Ishikawa (cell line): ENCODE measurements at regions not wholly inside any gene's neighbourhood (a gene's known extent, or its start where the extent isn't known, plus 50 kb on each side); places are given as distances from the start of the nearest gene placed in this dataset.

ENCODE experiments used
- CEBPB ChIP-seq: IDR thresholded peaks from 2 replicates; pipeline ENCODE4 v1.6.1; 2012
- CREB1 ChIP-seq: IDR thresholded peaks from 2 replicates; pipeline ENCODE4 v1.6.1; 2012; ENCODE audit warnings: low read depth
- EGR1 ChIP-seq: IDR thresholded peaks from 2 replicates; pipeline ENCODE4 v1.6.1; 2012
- EP300 ChIP-seq: IDR thresholded peaks from 2 replicates; pipeline ENCODE4 v1.6.1; 2012; ENCODE audit warnings: borderline replicate concordance
- FOXM1 ChIP-seq: IDR thresholded peaks from 2 replicates; pipeline ENCODE4 v1.6.1; 2012; ENCODE audit warnings: low read depth, borderline replicate concordance
- MAX ChIP-seq: IDR thresholded peaks from 2 replicates; pipeline ENCODE4 v1.6.1; 2012
- NFIC ChIP-seq: IDR thresholded peaks from 2 replicates; pipeline ENCODE4 v1.6.1; 2012
- RAD21 ChIP-seq: IDR thresholded peaks from 2 replicates; pipeline ENCODE4 v1.6.1; 2012; ENCODE audit warnings: low read depth
- REST ChIP-seq: IDR thresholded peaks from 2 replicates; pipeline ENCODE4 v1.6.1; 2012; ENCODE audit warnings: low read depth, mild to moderate bottlenecking
- TAF1 ChIP-seq: IDR thresholded peaks from 2 replicates; pipeline ENCODE4 v1.6.1; 2012; ENCODE audit warnings: low read depth, mild to moderate bottlenecking
- TEAD4 ChIP-seq: IDR thresholded peaks from 2 replicates; pipeline ENCODE4 v1.6.1; 2012
- YY1 ChIP-seq: IDR thresholded peaks from 2 replicates; pipeline ENCODE4 v1.6.1; 2012; ENCODE audit warnings: low read depth
- ZBTB7A ChIP-seq: IDR thresholded peaks from 2 replicates; pipeline ENCODE4 v1.6.1; 2012; ENCODE audit warnings: low read depth

- TF ChIP-seq CREB1 (no peak), NFIC (no peak), RAD21 (no peak), YY1 (no peak), TEAD4 (no peak), EGR1 (no peak), CEBPB (no peak), MAX (no peak), FOXM1 (no peak), EP300 (no peak), REST (no peak), ZBTB7A (no peak), TAF1 (no peak)
Measured at GRCh38 chr18:9048808-9049494, 53.5 kb upstream of the NDUFV2 start.

- no peak for TF ChIP-seq CEBPB
- TF ChIP-seq NFIC: no peak
Measured at GRCh38 chr18:9049495-9049809, 53.0 kb upstream of the NDUFV2 start.
